NCI-H2227 treated with DMSO at 0.1 percent for 48 hours (cell line): ENCODE measurements at regions not wholly inside any gene's neighbourhood (a gene's known extent, or its start where the extent isn't known, plus 50 kb on each side); places are given as distances from the start of the nearest gene placed in this dataset.
"Not testable (repeated sequence)": the region's sequence is repeated elsewhere in the genome, so short reads cannot be mapped to it uniquely, and the experiment has no call there.

Source experiments
- DNase-seq: peaks from one replicate; lab custom pipeline; 2025; lab: John Stamatoyannopoulos, UW

DNA sequence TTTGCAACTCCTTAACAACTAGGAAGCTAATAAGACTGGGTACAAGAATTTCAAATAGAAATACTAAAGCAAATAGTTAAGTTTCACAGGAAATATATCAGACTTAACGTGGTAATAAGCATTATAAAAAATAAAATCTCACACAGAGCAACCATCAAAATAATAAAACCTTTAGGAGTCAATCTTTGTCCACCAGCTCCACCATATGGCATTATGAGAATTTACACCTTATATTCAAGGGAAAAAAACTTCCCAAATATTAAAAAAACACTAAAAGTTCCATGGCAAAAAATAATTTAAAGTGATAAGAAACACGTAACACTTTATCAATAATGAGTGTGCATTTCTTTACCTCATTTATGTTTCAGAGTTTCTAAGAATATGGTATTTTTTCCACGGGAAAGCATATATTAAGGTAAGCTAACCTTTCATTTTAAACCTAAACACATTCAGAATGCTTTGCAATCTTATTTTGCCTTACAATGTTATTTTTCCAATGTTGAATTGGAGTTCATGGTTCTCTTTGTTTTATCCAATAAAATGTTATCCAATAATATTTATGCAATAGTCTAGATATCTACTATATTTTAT lies 423.2 kb upstream of the SGCG start:
- no peak for DNase-seq

DNA sequence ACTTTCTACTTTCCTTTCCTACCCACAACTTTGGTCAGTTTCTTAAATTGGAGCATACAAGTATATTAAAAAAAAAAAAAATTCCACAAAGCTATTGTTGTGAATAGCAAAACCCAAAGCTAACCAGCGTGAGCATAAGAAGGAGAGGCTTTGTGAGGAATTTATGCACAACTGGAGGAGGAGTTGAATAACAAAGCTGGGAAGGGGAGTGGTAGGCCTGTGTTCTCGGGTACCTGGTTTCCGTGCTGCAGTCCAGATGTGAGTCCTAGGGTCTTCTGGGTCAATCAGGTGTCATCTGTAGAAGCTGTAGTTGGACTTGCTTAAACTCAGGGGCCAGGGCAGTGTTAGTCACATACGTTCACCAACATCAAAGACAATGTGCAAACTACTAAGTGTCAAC lies 422.5 kb upstream of the SGCG start:
- no peak for DNase-seq

DNA sequence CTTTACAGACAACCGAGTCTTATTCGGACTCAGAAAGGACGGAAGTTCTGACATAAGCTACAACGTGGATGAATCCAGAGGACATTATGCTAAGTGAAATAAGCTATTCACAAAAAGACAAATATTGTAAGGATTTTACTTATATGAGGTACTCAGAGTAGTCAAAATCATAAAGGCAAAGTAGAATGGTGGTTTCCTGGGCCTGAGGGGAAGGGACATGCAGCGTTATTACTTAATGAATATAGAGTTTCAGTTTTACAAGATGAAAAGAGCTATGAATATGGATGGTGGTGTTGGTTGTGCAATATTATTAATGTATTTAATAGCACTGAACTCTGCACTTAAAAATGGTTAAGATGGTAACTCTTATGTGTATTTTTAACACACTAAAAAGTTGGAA lies 419.1 kb upstream of the SGCG start:
- DNase-seq = no peak

DNA sequence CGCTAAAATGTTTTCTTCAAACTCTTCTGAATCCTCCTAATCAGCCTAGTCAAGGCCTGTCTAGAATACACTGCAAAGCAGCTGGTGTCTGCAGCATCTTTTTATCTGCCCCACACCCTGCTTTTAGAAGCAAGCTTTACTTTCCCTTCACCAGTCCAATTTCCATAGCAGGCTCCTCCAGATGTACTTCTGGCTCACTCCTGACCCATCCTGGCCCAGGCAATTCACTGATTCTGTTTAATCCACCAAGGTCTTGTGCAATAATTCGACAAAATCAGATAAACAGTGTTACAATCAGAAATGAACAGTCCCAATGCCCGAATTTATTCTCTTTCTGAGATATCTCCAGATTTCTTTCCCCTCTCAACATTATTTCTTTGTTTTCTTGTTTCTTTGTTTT lies 415.2 kb upstream of the SGCG start:
- no peak for DNase-seq

DNA sequence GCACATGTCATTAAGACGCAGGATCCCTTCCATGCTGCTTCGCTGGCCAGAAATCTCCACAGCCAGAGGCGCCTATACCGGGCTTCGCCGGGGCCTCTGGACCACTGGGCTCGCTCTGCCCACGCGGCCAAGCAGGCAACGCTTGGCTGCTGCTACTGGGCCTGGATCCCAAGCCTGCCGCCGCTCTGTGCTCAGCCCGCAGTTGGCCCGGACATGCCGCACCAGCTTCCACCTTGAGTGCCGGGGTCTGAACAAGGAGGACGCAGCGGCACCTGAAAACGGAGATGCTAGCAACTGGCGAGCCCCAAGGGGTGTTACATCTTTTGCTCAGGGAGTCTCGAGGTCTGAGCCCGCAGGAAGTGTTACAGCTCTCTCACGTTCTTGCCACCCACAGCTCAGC lies 409.9 kb upstream of the SGCG start:
- no peak for DNase-seq

DNA sequence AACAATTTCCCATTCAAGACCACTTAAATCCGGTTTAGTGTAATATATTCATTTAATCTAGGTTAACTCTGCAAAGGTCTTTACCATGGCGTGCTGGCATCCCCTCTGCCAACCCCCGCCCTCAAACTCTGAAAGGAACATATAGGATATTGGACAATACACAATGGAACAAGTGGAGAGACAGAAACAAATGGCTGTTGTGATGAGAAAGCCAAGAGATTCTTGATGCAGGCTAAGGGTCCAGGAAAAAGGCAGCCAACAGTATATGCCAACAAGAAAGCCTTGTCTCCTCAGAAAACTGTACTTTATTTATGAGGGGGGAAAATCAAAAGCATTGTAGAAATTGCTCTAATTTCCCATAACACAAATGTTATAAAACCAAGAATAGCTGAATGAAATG lies 407.3 kb upstream of the SGCG start:
- DNase-seq = no peak

DNA sequence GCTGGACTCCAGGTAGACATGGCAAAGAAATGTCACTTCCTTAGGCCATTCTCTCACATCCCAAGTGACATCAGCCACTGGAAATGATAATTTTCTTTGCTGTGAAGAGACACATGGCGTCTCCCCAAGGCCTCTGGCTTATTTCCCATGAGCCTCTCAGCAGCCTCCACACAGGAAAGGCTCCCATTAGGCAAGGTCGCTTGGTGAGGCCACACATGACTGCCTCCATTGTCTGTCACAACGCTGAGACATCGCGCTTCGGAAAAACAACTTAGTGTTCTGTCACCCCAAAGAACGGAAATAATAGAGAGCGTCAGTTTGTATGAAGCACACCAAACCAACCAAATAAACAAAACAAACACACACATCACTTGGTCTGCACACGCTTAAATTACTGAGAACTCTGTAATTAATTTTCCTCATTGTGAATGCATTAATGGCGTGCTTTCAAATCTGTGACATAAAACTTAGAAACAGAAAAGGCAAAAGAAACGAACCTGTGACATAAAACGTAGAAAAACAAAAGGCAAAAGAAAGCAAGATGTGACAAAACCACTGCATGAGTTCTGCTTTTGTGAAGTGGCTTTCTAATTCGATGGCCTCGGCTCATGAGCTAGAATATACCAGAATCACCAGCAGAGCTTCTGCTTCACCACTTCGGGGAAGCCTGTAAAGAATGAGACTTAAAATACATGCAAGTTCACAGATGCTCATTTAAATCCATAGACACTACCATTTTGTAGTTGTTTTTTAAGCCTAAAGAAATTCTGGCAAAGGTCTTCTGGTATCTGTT lies 404.2 kb upstream of the SGCG start:
- no peak for DNase-seq

DNA sequence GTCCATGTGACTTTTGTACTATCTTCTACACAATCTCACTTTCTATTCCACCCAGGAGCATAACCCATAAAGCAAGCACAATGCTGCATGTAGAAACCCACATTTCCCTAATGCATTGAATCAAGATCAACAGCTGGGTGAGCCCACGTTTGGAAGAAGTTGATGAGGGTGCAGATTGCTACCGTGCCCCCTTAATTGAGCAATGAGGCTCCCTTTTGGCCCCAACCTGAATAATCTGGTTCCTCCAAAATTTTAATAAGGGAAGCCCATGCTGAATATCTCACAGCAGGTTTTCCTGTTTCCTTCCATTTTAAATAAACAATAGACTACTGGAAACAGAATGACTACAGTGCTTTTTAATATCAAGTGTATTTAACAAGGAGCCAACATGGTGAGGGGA lies 403.6 kb upstream of the SGCG start:
- no peak for DNase-seq

DNA sequence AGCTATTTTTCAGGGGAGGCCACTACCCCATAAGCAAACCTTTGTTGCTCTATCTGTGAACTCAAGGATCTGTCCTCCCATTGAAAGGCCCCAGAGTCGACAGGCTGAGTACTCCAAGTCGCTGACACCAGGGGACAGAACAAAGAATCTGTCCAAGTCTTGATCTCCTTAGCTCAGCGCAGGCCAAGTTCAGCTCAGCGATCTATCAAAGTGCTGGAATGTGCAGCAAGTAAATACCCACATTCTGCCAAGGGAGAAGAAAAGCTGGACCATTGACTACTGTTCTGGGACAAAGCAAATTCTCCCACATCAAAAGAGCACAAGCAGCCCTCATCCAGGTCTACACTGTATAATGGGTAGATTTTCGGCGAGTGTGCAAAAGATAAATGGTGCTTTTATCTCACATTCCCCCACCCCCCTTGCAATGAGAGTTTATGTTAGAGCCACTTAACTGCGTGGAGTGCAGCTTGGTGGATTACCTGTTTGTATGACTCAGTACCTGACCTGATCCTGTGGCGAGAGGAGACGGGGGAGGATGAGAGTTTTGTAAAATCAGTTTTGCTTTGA lies 391.7 kb upstream of the SGCG start:
- DNase-seq = no peak

DNA sequence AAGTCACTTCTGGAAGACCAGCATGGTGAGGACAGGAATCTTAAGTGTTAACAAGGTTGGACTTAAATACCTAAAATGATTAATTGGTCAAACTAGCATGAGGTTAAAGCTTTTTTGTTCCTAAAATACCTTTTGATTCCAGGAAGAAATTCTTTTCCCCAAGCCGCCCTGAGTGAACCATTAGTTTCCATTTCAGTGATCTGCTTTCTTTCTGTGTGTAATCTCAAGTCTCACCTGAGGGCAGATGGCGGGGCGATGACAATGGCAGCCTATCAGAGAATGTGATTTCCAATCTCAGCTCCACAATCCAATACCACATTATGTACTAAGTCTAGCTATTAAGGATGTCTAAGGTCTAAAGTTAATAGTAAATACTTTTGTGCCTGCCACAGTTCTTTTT lies 390.9 kb upstream of the SGCG start:
- DNase-seq = no peak

DNA sequence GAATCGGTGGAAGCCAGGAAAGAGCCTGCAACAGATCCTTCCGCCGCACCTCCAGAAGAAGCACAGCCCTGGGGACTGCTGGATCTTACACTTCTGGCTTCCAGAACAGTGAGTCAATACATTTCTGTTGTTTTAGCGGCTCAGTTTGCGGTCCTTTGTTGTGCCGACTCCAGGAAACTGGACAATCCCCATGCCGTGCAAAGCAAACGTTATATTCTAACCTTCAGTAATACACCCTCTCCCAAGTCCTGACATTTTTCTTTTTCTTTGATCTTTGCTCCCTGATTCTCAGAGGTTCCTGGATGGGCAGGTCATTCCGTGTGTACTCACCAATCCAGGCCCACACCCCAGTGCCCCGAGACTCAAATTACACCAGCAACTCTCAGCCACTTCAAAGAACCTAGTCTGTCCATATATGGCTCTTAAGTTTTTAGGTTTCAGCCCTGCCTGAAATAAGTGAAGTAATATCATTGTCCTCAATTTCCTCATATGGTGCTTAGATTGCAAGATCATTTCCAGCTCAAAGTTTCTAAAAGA lies 387.1 kb upstream of the SGCG start:
- no peak for DNase-seq

DNA sequence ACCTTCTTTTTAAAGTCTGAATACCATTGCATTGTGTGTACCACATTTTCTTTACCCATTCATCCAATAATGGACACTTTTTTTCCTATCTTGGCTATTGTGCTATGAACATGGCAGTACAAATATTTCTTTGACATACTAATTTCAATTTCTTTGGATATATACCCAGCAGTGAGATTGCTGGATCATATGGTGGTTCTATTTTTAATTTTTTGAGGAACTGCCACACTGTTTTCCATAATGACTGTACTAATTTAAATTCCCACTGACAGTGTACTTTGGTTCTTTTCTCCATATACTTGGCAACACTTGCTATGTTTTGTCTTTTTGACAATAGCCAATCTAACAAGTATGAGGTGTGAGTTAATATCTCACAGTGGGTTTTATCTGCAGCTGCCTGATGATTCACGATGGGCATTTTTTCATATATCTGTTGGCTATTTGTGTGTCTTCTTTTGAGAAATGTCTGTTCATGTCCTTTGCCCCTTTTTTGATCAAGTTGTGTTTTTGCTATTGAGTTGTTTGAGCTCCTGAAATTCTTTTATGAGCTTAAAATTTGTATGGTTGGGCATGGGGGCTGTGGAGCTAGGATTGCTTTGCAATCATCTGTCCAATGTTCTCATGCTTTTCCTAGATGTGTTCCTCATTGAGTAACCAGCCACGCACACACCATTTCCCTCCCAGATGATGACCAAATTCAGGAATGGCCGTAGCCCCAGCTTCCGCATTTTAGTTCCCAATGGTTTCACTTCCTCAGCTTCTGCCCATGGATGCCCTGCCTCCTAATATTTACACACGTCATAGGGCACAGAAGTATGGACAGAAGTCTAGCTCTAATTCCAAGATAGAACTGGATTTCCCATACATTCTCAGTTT lies 380.0 kb upstream of the SGCG start:
- no peak for DNase-seq

DNA sequence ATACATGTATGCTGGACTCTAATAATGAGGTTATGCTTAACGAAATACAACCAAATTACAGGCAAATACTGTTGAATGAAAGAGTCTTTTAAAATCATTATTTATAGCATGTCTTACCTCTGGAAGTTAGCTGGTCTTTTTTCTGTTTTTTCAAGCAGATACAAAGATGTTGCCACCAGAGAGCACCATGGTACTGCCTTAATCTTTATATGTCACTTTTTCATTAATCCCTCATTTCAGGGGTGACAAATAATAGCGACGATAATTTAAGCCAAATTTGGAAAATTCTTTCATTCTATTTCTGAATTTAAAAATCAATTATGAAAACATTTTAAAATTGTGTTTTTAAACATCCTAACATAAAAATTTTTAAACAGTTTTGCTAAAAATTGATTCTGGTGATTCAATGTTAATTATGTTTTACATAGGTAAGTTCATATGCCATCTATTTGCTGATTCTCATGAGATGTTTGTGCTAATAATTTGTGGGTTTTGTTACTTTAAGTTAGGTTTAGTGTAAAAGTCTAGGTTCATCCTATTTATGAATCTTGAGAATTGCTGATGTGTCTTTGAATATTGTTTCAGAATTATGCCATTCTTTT lies 379.3 kb upstream of the SGCG start:
- DNase-seq = no peak

DNA sequence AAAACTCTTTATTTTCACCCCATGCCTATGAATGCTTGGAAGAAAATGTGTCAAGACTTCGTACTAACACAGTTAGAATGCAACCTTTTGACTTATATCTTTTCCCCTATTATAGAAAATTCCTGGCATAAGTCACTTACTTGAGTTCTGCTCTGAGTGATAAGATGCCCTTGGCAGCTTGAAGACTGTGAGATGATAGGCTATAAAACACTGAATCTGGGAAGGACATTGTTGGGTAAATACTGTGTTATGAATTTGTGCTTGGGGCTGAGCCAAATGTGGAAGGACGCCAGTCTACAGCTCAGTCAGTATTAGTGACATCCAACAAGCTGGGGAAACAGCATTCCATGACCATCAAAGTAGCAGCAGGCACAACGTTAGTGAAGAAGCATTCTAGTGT lies 368.0 kb upstream of the SGCG start:
- no peak for DNase-seq

DNA sequence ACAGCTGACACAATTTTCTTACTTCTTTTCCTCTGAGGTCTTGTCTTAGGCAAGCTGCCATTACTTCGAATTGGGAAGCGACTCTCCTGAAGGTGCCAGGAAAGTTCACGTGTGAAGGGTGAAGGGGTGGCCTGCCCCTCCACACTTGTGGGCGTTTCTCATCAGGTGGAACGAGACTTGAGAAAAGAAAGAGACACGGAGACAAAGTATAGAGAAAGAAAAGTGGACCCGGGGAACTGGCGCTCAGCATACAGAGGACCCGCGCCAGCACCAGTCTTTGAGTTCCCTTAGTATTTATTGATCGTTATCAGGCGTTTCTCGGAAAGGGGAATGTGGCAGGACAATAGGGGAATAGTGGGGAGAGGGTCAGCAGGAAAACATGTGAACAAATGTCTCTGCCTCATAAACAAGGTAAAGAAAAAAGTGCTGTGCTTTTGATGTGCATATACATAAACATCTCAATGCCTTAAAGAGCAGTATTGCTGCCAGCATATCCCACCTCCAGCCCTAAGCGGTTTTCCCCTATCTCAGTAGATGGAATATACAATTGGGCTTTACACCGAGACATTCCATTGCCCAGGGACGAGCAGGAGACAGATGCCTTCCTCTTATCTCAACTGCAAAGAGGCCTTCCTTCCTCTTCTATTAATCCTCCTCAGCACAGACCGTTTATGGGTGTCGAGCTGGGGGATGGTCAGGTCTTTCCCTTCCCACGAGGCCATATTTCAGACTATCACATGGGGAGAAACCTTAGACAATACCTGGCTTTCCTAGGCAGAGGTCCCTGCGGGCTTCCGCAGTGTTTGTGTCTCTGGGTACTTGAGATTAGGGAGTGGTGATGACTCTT lies 367.0 kb upstream of the SGCG start:
- not testable (repeated sequence) for DNase-seq

DNA sequence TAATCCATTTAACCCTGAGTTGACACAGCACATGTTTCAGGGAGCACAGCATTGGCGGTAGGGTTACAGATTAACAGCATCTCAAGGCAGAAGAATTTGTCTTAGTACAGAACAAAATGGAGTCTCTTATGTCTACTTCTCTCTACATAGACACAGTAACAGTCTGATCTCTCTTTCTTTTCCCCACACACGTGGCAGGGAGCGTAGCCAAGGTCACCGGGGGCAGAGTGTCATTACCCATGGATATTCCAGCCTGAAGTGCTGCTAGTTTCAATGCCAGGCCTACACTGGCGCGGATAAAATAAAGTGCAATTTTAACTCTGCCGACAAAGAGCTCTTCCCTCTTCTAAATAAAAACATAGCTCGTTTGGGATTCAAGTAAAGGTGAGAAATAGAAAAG lies 366.3 kb upstream of the SGCG start:
- DNase-seq = not testable (repeated sequence)

DNA sequence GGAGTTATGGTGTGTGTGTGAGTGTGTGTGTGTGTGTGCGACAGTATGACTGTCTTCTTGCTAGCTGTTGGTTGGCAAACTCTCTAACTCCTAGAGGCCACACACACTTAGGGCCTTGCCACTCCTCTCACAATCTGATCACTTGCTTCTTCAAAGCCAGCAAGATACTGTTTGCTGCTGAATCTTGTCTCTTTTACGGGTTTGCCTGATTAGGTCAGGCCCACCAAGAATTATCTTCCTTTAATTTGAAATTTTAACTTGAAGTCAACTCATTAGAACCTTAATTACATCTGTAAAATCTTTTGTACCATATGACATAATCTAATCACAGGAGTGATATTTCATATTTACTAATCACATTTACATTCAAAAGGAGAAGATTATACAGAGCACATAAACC lies 359.2 kb upstream of the SGCG start:
- no peak for DNase-seq

DNA sequence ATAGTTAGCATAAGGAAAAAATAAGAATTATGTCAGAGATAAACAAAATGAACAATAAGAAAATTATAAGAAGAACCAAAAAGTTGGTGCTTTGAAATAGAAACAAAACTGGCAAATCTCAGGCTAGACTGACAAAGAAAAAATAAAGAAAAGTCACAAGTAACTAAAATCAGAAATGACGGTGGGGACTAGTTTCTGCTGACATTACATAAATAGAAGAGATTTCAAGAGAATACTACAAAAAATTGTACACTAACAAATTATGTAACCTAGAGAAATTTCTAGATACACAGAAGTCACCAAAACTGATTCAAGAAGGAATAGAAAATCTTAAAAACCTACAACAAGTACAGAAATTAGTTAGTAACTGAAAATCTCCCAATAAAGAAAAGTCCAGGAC lies 355.6 kb upstream of the SGCG start:
- no peak for DNase-seq

DNA sequence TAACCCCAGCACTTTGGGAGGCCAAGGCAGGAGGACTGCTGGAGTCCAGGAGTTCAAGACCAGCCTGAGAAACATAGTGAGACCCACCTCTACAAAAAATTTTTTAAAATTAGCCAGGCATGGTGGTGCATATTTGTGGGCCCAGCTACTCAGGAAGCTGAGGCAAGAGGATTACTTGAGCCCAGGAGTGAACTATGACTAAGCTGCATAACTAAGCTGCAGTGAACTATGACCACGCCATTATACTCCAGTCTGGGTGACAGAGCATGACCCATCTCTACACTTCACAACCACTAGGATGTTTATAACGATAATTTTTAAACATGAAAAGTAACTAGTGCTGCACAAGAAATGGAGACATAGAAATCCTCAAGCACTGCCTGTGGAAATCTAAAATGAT lies 352.7 kb upstream of the SGCG start:
- DNase-seq = no peak

DNA sequence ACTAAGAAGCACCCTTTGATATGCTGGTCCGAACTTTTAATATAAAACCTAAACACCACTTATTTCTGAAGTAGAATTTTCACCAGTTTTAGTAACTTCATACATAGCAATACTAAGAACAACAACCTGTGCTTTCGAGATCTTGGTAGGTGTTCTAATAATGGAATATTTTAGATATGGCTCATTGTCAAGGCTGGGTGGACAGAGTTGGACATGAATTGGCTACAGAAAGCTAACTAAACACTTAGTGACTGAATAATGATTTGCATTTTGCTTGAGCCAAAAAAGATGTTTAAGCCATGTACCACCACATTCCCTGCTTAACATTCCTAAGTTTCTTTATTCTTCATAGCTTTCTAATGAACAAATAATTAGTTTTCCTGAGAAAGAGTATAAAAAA lies 344.3 kb upstream of the SGCG start:
- DNase-seq = no peak

DNA sequence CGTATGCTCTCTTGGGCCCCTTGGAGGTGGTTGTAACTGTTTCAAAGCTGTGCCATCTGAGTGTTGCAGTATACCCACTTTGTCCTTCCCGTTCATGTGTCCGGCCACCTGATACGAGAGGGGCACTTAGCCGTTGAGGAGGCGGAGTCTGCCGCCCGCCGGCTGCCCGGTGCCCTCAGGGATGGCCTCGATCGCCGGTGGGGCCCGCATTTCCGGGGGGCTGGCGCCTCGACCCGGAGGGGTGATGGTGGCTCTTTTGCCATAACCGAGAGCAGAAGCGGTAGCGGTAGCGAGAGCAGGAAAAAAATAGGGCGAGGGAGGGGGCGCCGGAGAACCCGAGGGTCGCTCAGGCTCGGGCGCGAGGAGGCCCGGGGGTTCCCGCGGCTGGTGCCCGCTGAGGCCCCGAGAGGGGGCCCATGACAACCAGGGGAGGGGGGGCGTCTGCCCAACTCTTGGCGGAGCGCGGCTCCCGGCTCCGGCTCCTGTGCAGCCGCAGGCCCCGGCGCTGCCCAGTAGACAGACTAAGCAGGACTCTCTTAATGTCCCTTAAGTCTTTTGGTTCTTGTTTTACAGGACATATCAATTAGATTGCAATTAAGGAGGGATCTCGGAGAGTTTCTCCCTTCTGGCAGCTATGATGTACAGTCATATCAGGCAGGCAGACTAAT lies 342.7 kb upstream of the SGCG start:
- no peak for DNase-seq
